Neural progenitor cell (in vitro differentiated cells): ENCODE measurements at regions not wholly inside any gene's neighbourhood (a gene's known extent, or its start where the extent isn't known, plus 50 kb on each side); places are given as distances from the start of the nearest gene placed in this dataset.

ENCODE experiments used
- EZH2 ChIP-seq: fragments of 200-600 bp; sonication (generic); IDR thresholded peaks from 2 replicates; pipeline ENCODE4 v1.6.1; 2017; ENCODE audit warnings: antibody characterized with exemption, mild to moderate bottlenecking, moderate library complexity
- EZH2phosphoT487 ChIP-seq: fragments of 200-600 bp; sonication (generic); IDR thresholded peaks from 2 replicates; pipeline ENCODE4 v1.6.1; 2017; ENCODE audit warnings: antibody characterized with exemption

- TF ChIP-seq EZH2phosphoT487, result no peak
- no peak for TF ChIP-seq EZH2
Measured at GRCh38 chrX:123060986-123061385, 123.1 kb upstream of the GRIA3 start.
